NOMO-1 treated with dmso at 0.1 percent for 144 hours (cell line): ENCODE measurements at regions not wholly inside any gene's neighbourhood (a gene's known extent, or its start where the extent isn't known, plus 50 kb on each side); places are given as distances from the start of the nearest gene placed in this dataset.
"Not testable (repeated sequence)": the region's sequence is repeated elsewhere in the genome, so short reads cannot be mapped to it uniquely, and the experiment has no call there.

ENCODE experiments used
- DNase-seq: peaks from one replicate; lab custom pipeline; 2025; ENCODE audit not compliant: unreplicated experiment; lab: John Stamatoyannopoulos, UW

DNA sequence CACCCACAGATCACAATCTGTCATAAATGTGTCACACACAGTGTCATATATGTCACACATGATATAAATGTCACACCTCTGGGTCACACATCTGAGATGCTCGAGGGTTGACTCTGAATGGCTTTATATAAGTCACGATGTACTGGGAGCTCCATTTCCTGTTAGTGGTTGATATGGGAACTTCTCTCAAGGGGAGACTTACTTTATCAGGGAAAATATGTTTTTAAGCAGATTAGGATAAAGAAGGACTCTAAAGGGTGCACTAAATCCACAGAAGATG, 83.9 kb upstream of the MEF2A start:
- no peak for DNase-seq

DNA sequence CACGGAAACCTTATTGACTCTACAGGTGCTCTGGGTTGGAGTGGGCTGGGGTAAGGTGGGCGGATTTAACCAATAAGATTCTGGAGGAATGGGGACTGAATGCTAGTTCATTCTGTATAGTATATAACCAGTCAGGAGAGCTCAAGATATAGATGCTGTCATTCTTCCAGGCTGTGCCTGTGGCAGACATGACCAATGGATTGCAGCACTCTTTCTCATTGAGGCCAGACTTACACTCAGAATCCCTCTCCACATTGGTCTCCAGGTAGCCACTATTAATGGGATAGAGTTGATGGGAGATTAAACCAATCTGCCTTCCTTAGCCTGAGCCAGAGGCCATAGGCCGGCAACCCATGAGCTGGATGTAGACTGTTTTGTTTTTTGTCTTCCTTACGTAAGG, 82.8 kb upstream of the MEF2A start:
- DNase-seq, result no peak

DNA sequence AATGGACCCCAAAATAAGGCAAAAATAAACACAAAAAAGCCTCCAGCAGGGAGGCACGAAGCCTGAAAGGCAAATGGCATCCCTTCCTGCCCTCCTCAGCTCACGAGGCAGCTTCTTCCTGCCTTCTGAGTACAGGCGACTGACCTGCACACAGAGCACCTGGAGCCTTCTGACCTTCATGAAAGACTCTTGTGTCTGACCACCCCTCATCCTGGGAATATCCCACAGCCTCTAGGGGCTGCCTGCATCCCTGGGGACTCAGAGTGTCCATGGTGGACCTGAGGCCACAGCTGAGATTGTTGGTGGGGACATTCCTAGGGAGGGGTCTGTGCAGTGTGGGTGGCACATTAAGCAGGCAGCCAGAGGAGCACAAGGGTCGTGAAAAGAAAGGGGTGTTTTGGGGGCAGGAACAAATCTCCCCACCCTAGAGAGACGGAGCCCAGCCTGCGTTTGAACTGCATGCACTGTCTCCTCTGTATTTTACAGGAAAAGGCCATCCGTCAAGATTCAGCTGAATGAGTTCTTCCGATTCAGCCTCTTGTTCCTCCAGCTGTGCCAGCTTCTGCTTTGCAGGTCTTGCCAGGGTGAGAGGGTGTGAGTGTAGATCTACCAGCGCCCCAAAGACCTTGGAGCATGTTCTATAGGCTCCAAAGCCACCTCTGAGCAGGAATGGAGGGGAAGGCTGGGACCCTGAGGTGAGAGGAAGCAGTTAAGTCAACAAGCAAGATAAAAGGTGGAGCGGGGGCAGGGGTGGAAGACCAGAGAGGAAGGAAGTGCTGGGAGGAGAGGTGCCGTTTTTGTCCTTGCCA, 80.4 kb upstream of the MEF2A start:
- no peak for DNase-seq

DNA sequence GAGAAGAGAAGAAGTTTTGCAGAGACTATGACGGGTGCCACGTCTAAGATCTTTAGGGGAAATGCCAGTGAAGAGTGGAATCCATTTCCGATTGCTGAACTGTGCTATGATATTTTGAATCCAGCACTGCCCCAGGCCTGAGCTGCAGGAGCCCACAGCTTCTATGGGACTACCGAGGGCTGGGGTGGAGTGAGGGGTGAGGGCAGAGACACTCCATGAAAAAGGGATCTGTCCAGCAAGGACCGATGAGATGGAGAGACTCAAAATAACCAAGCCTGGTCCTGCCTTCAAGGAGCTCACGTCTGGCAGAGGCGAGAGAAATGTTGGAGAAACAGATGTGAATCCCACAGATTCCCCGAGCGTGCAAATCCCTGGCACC, 79.8 kb upstream of the MEF2A start:
- no peak for DNase-seq

DNA sequence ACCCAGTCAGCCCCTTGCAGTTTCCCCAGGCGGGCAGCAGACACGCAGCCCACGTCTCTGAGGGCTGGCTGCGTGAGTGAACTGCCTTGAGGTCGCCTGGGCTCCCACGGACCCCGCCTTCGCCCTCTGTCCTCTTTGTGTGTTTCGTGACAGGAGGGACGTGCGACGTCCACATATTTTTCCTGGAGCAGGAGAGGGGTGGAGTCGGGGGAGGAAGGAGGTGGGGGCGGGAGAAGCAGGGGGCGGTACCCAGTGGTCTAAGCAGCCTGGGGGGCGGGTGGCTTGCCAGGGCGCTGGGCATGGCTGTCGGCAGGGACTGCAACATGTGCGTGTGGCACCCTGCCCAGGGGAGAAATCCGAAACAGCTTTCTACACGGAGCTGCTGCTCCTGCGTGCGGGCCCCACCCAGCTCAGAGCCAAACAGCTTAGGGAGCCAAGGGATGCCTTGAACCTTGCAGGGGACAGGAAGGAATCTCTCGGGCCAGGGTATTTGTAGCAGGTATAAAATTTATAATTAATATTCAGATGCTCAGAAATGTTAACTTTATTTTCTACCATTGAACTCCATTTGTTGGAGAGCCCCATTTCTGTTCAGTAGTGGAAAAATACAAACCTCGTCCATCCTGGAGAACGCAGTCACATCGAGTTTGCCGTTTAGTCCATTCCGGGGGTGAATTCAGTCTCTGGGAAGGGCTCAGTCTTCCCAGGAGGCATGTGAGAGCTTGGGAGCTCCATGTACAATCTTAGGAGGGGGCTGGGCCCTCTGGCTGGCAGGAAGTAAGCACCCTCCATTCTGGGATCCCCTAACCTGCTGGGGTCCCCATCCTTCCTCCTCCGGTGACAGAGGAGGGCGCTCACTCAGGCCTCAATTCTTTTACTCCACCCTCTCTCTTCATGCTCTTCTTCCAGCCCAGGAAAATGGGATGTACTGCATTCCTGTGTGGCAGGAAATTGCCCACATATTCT, 79.1 kb upstream of the MEF2A start:
- no peak for DNase-seq

DNA sequence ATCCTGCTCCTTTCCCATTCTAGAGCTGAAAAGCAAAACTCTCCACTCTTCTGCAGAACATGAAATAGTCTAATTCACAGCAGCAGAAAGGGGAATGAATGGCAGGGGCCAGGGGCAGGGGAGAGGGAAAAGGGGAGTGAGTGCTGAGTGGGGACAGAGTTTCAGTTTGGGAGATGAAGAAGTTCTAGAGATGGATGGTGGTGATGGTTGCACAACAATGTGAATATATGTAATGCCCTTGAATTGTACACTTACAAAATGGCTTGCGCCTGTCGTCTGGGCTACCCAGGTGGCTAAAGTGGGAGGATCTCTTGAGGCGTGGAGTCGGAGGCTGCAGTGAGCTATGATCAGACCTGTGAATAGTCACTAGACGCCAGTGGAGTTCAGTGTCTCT, 78.5 kb upstream of the MEF2A start:
- DNase-seq, result no peak

DNA sequence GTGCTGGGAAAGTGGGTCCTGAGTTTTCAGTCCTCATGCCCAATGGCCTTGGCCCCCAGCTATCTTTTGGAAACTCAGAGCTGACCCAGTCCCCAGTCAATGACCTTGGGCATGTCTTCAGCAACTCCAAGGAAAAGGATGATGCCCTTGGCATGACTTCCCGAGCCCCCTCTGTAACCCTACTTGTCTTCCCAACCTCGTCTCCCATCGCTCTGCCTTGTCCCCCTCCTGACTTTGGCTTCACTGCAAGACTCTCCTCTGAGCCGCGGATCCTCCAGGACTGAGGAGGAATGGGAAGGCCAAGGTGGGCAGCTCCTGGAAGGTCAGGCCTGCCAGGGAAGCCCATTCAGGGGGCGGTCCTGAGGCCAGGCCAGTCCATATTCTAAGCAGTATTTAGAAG, 73.5 kb upstream of the MEF2A start:
- no peak for DNase-seq

DNA sequence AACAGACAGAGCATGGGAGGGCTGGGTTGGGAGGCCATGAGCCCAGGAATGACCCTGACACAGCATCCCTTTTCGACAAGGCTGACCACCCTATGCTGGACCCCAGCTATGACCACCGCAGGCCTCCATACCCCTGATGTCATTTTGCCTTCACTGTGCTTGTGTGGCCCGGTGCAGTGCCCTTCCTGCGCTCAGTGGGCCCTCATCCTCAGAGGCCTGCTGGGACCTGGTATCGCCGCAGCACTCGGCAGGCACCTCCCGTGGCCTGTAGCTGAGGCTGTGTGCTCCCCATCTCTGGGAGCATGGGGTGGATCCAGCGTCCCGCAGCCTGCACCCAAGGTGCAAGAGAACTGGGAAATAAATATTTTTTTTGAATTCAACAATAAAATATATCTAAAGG, 73.1 kb upstream of the MEF2A start:
- no peak for DNase-seq

DNA sequence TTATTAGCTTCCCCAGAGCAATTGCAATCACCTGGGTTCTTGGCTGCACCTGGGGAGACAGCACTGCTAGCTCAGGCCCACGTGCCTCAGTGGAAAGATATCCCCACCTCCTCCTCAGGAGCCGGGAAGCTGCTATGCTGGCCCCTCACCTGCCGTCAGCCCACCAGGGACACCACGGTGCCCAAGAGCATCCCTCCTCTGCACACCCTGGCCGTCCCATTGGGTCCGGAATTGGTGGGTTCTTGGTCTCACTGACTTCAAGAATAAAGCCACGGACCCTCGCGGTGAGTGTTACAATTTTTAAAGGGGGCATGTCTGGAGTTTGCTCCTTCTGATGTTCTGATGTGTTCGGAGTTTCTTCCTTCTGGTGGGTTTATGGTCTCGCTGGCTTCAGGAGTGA, 72.3 kb upstream of the MEF2A start:
- no peak for DNase-seq

DNA sequence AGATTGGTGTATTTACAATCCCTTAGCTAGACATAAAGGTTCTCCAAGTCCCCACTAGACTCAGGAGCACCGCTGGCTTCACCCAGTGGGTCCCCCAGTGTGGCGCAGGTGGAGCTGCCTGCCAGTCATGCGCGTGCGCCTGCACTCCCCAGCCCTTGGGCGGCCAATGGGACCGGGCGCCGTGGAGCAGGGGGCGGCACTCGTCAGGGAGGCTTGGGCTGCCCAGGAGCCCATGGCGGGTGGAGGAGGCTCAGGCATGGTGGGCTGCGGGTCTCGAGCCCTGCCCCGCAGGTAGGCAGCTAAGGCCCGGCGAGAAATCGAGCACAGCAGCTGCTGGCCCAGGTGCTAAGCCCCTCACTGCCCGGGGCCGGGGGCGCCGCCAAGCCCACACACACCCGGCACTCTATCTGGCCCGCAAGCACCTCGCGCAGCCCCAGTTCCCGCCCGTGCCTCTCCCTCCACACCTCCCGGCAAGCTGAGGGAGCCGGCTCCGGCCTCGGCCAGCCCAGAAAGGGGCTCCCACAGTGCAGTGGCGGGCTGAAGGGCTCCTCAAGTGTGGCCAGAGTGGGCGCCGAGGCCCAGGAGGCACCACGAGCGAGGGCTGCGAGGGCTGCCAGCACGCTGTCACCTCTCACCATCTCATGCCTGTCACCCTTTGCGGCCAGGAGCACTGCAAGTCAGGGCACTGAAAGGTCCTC, 71.1 kb upstream of the MEF2A start:
- DNase-seq, result not testable (repeated sequence)

DNA sequence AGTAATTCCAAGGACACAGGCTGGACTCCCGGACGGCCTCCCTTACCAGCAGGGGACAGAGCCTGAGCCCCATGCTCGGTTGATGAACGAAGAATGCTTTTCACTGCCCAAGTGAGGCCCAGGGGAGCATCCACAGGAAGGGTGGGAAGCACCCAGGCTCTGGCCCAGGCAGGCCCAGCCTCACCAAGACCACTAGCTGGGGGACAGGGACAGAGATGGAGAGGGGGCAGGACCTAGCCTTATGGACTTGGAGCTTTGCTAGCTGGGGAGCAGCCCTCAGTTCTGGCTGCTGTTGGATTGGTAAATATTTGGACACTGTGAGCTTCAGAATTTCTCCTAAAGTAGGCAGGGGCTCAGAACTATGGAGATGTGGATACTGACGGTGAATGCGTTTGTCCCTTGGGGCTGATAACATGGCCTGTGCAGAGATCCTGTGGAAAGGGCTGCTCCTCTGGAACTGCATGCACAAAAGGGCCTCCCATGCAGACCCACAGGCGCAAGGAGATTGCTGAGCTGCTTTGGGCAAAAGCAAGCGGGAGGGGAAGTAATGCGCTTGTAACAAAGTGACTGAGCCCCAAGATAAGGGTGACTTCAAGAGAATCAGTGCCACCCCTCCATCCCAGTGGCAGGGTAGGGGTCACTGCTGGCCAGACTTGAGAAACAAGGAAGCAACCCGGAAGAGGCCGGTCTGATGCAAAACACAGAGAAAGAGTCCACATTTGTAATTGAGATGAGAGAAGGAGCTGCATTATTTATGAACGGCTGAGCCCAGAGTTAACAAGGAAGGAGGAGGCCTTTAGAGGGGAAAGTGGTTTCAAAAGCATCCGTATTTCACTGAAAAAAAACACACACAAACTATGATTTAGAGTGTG, 70.1 kb upstream of the MEF2A start:
- no peak for DNase-seq

DNA sequence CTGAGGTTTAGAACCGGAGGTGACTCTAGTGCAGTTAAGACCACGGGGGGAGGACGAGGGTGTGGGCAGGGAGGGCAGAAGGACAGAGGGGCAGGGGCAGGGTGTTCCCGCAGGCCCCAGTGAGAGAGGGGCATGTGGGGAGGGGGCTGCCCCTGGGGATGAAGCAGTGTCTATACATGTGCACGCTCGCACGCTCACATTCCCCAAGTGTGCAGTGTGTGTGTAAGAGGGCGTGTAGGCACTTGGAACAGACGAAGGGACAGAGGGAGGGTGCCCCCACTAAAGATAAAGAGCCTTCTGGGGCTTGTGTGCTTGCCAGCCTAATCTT, 69.5 kb upstream of the MEF2A start:
- DNase-seq, result no peak

DNA sequence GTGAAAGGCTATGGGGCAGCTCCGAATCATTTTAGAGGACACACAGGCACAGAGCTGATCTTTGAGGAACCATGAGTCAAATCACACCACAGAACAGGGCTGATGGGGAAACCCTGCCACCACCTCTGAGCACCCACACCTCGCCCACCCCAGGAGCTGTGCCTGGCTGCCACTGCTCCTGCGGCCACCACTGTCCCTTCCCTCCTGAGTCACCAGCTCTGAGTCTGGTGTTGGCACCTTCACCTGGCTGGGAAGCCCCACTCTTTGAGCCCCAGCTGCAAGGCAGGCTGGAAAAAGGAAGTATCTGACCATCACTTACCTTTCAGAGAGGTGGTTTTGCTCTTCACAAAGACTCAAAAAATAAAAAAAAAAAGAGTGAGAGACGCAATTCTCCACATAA, 63.6 kb upstream of the MEF2A start:
- DNase-seq, result no peak

DNA sequence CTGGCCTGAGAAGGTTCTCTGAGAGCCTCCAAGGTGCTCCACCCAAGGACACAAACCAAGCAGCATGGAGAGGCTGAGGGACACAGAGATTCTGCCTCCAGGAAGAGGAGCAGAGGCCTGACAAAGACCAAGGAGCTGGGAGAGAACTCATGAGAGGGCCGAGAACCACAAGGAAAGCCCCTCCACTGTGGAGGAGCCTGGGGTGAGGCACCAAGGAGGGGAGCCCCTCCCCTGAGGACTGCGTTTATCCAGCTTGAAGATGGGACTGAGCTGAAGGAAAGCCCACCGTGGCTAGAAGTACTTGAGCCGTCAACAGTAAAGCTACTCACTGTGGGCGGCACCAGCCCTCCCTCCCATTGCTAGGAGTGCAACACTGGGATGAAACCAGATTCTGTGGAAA, 63.1 kb upstream of the MEF2A start:
- DNase-seq, result no peak

DNA sequence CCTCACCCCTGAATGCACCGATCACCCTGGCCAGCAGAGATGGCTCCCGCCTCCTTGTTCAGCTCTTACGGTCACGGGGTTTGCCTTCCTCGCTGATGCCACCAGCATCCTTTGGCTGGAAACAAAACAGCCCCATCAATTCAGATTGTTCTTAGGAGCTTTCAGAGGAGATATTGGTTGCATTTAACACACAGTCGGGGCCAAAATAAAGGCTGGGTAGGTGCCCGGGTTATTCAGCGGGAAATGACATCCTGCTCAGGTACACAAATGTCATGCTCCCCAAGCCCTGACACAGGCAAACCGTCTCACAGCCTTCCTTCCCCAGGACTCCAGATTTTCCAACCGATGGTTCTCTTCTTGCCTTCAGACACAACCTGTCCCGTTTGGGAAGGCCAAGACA, 62.4 kb upstream of the MEF2A start:
- no peak for DNase-seq

DNA sequence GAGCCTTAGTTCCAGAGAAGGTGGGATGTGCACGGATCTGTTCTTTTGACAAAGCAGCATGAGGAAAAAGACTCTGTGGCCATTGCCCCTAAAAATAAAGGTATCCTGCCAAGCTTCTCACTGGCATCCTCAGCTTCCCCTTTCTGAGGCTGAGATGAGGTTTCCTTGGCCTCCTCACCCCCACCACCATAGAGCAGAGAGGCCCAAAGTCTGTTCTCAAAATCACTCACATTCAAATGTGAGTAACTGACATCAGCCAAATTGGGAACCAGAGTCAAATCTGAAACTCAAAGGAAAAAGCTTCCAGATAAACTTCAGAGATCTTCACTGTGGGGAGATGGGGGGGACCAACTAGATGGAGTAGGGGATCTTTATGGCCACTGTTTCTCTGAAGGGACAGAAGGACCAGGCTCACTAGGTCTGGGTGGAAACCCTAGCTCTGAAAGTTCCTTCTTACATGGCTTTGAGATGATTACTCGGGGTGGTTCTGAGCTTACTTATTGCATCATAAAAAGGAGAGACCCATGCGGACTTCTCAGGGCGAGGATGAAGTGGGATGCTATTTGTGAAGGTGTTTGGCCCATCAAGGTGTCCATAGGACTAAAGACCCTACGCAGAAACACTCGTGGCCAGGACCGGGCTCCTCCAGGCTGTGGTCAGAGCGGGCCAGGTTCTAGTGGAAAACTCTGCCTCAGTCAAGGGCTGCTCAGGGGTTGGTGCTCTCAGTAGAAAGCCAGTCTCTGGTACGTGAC, 61.5 kb upstream of the MEF2A start:
- DNase-seq, result no peak

DNA sequence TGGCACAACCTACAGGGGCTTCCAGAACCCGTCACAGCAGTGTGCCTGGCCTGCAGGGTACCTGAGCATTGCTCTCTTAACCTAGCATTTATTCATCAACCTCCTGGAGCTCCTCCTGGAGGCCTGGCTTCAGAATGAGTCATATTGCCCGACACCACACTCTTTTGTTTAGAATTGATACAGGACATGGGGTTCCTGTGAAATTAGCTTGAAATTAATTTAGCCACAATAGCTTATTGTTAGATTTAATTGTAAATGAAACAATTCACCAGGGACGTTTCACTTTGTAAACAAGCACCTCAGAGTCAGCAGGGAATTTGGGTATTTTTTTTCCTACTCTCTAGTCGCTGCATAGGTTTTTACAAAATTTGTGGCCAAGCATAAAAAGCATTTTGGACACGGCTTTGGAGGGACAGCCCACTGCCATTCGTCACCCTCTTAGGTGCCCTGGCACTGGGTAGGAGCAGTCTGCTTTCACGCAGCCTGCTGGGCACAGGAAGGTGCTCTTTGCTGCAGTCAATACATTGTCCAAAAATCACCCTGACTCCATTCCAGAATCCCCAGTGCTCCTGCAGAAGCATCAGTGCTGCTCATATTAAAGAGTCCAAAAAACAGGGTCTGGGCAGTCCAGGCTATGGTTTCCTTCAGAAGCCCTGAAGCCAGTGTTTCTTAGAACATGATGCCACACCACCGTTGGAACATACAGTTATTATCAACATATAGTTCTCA, 60.8 kb upstream of the MEF2A start:
- no peak for DNase-seq

DNA sequence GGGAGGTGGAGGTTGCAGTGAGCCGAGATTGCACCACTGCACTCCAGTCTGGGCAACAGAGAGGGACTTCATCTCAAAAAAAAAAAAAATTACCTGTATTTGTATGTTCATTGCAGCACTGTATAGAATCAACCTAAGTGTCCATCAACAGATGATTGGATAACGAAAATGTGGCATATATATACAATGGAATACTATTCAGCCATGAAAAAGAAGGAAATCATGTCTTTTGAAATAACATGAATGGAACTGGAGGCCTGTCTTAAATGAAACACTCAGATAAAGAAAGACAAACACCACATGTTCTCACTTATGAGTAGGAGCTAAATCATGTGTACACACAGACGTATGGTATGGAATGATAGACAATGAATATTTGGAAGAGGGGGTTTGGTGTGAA, 59.4 kb upstream of the MEF2A start:
- DNase-seq, result no peak

DNA sequence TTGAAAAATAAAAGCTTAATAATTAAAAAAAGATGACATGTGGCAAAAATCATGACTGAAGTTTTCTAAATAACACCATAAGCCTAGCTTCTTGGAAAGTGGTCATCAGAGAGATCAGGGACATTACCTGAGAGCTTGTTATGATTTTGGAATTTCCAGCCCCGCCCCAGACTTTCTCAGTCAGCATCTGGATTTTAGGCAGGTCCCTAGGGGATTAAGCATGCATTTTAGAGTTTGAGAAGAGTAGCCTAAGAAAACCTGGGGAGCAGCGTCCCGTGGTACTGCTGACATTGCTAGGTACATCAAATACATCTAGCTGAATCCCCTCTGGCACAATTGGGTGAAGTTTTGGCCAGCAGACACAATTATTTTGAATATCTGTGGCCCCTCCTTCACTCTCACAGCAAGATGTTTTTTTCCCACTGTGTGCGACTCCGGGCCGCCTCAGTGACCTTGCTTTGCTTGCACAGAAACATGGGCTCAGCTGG, 58.7 kb upstream of the MEF2A start:
- DNase-seq, result no peak
